ENCODE measurements at regions not wholly inside any gene's neighbourhood (a gene's known extent, or its start where the extent isn't known, plus 50 kb on each side); places are given as distances from the start of the nearest gene placed in this dataset.
"Not testable (repeated sequence)": the region's sequence is repeated elsewhere in the genome, so short reads cannot be mapped to it uniquely, and the experiment has no call there.

DNA sequence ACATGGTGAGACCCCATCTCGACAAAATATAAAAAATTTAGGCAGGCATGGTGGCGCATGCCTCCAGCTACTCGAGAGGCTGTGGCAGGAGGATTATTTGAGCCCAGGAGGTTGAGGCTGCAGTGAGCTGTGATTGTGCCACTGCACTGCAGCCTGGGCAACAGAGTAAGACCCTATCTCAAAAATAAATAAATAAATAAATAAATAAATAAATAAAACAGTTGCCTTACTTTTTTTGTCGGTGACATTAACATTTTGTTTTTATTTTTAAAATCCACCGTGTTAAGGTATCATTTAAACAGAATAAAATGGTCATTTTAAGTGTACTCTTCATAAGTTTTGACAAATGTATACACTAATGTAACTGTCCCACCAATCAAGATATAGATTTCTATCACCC lies 57.0 kb downstream of the RASL11A start:
- DNase-seq: no peak

DNA sequence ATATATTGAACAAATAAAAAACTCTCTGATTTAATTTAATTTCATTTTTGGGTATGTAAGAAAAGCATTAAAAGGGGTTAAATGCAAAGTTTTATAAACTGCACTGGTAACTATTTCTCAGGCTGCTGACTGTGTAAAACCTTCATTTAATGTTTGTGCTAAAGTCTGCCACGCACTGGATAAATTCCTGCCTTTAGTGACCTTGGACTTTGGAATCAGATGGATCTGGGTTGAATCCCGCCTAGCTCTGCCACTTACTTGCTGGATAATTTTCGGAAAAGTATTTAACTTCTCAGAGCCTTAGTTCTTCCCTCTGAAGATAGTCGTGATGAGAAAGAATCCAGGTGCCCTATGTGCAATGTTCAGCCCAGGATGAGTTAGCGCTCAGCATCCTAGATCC lies 58.6 kb downstream of the RASL11A start:
- no peak for DNase-seq

- no peak for DNase-seq
Observed at GRCh38 chr13:27334774-27335435, 64.3 kb downstream of the RASL11A start.

DNA sequence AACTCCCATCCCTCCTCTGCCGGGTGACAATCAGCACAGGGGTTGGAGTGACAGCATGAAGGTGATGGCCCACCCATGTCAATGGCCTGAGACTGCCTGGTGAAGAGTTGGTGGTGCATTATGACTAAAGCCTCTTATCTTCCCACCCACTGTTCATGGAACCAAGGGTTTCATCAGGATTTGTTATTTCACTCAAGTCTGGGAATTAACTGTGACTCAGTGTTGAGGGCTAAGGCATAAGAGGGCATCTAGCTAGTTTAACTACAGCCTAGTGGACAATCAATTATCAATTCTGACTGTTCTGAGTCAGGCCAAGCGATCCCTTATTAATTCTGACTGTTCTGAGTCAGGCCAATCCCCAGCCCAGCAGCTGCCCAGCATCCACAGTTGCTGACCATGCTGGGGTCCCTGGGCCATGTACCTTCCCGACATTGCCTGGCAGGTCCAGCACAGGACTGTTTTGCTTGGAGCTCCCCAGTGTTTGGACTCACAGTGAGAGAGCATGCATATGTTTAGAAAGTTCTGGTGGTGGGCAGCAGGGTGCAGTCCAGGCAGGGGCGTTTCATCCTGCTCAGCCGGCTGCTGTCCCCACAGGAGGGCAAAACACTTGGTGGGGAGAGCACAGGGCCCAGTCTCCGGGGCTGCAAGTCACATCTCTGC lies 65.5 kb downstream of the RASL11A start:
- no peak for DNase-seq

DNA sequence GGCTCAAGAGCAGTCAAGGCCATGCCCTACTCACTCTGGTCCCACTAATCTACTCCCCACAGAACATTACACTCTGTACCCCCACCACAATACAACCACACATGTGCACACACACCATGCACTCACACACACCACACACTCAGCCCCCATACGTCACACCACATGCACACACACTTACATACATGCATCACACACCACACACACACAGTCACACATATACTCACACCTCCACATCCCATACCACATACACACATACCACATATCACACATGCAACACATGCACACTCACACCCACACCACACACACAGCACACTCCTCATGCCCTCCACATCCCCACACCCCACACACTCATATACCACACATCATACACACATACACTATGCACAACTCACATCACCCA lies 67.6 kb downstream of the RASL11A start:
- DNase-seq: no peak

DNA sequence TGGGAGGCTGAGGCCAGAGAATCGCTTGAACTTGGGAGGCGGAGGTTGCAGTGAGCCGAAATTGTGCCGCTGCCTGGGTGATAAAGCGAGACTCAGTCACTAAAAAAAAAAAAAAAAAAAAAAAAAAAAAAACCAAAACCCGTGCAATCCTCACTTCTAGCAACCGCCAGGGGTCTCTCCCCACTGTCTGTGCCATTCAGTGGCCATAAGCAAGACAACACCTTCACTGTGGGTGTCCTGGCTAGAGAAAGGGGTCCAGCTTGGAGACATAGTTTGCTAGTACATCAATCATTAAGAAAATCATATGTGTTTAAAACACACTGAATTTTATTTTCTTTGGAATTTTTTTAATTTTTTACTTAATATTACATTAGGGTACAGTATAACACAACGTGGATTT lies 68.2 kb downstream of the RASL11A start:
- no peak for DNase-seq

GRCh38 chr13:27339299-27339698 lies 68.7 kb downstream of the RASL11A start:
- DNase-seq: peak; percentile 42 to 57

GRCh38 chr13:27341616-27342015 lies 71.0 kb downstream of the RASL11A start:
- DNase-seq: no peak

DNA sequence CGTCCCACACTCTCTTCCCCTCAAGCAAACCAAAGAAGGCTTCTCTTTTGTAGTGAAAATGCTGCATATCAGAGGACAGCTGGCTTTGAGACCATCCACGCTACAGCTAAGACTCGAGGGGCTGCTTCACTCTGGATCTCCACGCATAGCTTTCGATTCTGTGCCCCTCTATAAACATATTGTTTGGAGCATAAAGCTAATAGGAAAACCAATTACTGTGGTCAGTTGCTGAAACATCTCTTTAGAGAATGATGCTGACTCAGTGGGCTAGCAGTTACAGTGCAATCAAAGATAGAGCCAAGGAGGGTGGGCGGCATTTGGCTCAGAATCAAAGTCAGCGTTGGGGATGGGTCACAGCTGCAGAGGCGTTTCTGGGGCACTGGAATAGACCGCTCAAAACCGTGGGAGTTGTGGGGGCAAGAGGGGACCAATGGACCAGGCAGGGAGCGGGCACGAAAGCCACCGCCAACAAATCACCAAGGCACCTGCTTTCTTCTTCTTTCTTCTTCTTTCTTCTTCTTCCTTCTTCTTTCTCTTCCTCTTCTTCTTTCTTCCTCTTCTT lies 76.7 kb downstream of the RASL11A start:
- DNase-seq: no peak

DNA sequence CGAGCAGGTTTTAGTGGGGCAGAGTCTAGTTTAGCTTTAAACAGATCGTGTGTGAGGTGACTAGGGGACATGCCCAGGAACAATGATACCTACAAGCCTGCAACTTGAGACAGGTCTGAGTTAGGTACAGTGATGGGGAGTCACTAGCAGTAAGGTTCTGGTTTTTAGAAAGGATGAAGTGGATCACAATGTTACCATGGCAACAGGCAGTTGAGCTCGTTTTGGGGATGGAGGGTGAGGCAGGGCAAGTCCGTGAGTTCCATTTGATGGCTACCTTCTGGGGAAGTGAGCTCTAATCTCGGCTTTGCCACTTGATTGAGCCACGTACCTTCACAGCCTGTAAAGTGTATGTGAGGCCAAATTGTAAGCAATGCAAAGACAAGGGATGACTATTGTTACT lies 76.0 kb upstream of the GTF3A start:
- DNase-seq: no peak

DNA sequence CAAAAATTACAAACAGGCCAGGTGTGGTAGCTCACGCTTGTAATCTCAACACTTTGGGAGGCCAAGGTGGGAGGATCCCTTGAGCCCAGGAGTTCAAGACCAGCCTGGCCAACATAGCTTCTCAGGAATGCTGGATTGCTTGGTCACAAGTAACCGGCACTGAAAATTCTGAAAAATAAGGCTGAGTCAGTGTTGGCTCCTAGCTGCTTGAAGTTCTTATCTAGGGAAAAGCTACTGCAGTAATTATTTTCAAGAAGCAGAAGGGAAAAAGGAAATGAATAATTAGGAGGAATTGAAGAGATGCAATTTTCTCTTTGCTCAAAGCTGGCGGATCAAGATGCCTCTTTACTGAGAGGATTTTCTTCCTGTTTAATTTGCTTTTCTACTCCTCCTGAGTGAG lies 75.0 kb upstream of the GTF3A start:
- no peak for DNase-seq

DNA sequence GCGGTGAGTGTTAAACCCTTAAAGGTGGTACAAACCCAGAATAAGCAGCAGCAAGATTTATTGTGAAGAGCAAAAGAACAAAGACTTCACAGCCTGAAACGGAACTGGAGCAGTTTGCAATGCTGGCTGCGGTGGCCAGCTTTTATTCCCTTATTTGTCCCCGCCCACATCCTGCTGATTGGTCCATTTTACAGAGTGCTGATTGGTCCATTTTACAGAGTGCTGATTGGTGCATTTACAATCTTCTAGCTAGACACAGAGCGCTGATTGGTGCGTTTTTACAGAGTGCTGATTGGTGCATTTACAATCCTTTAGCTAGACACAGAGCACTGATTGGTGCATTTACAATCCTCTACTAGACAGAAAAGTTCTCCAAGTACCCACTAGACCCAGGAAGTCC lies 73.6 kb upstream of the GTF3A start:
- DNase-seq: not testable (repeated sequence)

- no peak for DNase-seq
Observed at GRCh38 chr13:27352698-27353097, 71.7 kb upstream of the GTF3A start.

GRCh38 chr13:27353166-27353583 lies 71.2 kb upstream of the GTF3A start:
- DNase-seq: peak; percentile 27 to 35

- DNase-seq: no peak
Observed at GRCh38 chr13:27353708-27354107, 70.7 kb upstream of the GTF3A start.

DNA sequence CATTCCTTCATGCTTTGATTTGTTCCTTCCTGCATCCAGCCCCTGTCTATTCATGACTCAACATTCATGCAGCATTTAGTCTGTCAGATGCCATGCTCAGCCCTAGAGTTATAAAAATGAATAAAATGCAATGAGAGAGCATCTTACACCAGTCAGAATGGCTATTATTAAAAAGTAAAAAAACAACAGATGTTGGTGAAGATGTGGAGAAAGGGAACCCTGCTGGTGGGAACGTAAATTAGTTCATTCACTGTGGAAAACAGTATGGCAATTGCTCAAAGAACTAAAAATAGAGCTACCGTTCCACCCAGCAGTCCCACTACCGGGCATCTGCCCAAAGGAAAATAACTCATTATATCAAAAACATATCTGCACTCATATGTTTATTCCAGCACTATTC lies 70.0 kb upstream of the GTF3A start:
- DNase-seq: no peak

- no peak for DNase-seq
Observed at GRCh38 chr13:27355894-27356293, 68.5 kb upstream of the GTF3A start.

DNA sequence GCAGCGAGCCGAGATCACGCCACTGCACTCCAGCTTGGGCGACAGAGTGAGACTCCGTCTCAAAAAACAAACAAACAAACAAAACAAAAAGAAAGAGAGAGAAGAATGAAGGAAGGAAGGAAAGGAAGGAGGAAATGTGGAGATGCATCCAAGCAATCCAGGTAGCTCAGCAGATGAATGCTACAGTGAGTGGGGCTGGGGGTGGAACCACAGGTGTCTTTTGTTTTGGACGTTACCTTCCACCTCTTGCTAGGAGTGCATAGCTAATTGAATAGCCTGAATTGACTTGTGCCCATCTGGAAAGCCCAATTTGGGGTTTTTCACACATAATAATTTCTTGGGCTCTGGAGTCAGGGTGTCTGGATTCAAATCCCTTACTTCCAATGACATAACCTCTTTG lies 66.0 kb upstream of the GTF3A start:
- DNase-seq: no peak

GRCh38 chr13:27359199-27359821 lies 65.1 kb upstream of the GTF3A start:
- peak; percentile 69 to 77 for DNase-seq

DNA sequence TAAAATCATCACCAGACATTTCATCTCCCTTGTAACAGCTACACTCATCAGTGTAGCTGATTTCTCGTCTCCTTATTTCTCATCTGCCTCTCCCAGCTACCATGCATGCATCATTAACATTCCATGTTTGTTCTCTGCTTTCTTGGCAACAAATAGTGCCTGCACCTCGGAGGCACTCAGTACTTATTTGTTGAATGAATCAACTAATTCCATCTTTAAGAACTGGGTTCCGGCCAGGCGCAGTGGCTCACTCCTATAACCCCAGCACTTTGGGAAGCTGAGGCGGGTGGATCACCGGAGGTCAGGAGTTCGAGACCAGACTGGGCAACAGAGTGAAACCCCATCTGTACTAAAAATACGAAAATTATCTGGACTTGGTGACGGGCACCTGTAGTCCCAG lies 63.9 kb upstream of the GTF3A start:
- no peak for DNase-seq

GRCh38 chr13:27362064-27362751 lies 62.2 kb upstream of the GTF3A start:
- DNase-seq: peak; percentile 82 to 85

DNA sequence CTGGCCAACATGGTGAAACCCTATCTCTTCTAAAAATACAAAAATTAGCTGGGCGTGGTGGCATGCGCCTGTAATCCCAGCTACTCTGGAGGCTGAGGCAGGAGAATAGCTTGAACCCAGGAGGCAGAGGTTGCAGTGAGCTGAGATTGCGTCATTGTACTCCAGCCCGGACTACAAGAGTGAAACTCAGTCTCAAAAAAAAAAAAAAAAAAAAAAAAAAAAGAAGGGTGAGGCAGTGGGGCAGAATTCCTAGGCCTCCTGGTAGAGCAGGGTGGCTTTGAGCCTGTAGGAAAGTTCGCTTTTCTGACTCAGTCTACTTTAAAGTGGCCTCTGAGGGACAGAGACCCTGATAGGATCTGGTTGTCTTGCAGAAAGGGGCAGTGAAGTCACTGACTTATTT lies 60.8 kb upstream of the GTF3A start:
- not testable (repeated sequence) for DNase-seq

GRCh38 chr13:27367570-27367969 lies 56.8 kb upstream of the GTF3A start:
- DNase-seq: no peak

Measured in stimulated activated CD4-positive, alpha-beta T cell treated with anti-CD3 and anti-CD28 coated beads, Interleukin-2, amount 100 ng/mL, for 24 hours (primary cell).